ENCODE measurements at regions not wholly inside any gene's neighbourhood (a gene's known extent, or its start where the extent isn't known, plus 50 kb on each side); places are given as distances from the start of the nearest gene placed in this dataset.

GRCh38 chr3:103803787-103804186, 1369.0 kb downstream of the ZPLD1 start:
- ATAC-seq (no peak), DNase-seq (no peak)
- Histone ChIP-seq H3K27ac (no peak overlapping the region), H3K27me3 (no peaks in the 10 kb centered on the region), H3K36me3 (no peaks in the 10 kb centered on the region), H3K4me3 (no peak overlapping the region), H3K9me3 (peaks cover 0 to 12% (median 0%) of the 10 kb centered on the region in 12 donors), H3K4me1 (no peaks in the 10 kb centered on the region)
- intact Hi-C loops (cut with DNase I) = no loop called here
- 53 to 69% (median 68%) methylated on average over 1 of the region's 1 CpG for WGBS, 4 donors
- TF ChIP-seq CTCF (IDR thresholded peaks at IDR 0.05) = no peak
- no peak for TF ChIP-seq POLR2A (IDR thresholded peaks at IDR 0.05)

GRCh38 chr3:103810167-103810566, 1375.4 kb downstream of the ZPLD1 start:
- Histone ChIP-seq H3K9me3 (peaks cover 0 to 31% (median 4%) of the 10 kb centered on the region in 12 donors), H3K4me1 (no peaks in the 10 kb centered on the region), H3K27me3 (no peaks in the 10 kb centered on the region), H3K36me3 (no peaks in the 10 kb centered on the region), H3K4me3 (no peak overlapping the region), H3K27ac (no peak overlapping the region)
- DNase-seq (no peak), ATAC-seq (no peak)
- TF ChIP-seq CTCF (IDR thresholded peaks at IDR 0.05) (no peak), POLR2A (IDR thresholded peaks at IDR 0.05) (no peak)
- 72 to 79% (median 75%) methylated on average over 2 of the region's 2 CpGs for WGBS, 4 donors
- intact Hi-C loops (cut with DNase I) = no loop called here

GRCh38 chr3:103813955-103814354, 1379.1 kb downstream of the ZPLD1 start:
- Histone ChIP-seq H3K4me3 (no peak overlapping the region), H3K4me1 (no peaks in the 10 kb centered on the region), H3K27ac (no peak overlapping the region), H3K36me3 (no peaks in the 10 kb centered on the region), H3K9me3 (peaks cover 0 to 25% (median 4%) of the 10 kb centered on the region in 12 donors), H3K27me3 (no peaks in the 10 kb centered on the region)
- WGBS, 4 donors = 73 to 91% (median 80%) methylated on average over 1 of the region's 1 CpG
- intact Hi-C loops (cut with DNase I) = no loop called here
- ATAC-seq (no peak), DNase-seq (no peak)
- TF ChIP-seq CTCF (IDR thresholded peaks at IDR 0.05) (no peak), POLR2A (IDR thresholded peaks at IDR 0.05) (no peak)

- no peaks in the 10 kb centered on the region for H3K27me3 ChIP-seq
- no peak for ATAC-seq
- H3K36me3 ChIP-seq = no peaks in the 10 kb centered on the region
- peaks cover 0 to 6% (median 0%) of the 10 kb centered on the region in 12 donors for H3K9me3 ChIP-seq
- DNase-seq = no peak
- no peaks in the 10 kb centered on the region for H3K4me1 ChIP-seq
- H3K4me3 ChIP-seq = no peak overlapping the region
- WGBS, 4 donors = 63 to 68% (median 64%) methylated on average over 3 of the region's 3 CpGs
- intact Hi-C loops (cut with DNase I) = no loop called here
- TF ChIP-seq CTCF (IDR thresholded peaks at IDR 0.05) (no peak), POLR2A (IDR thresholded peaks at IDR 0.05) (no peak)
- H3K27ac ChIP-seq = no peak overlapping the region
Measured at GRCh38 chr3:103818398-103818797, 1383.6 kb downstream of the ZPLD1 start.
